Tibial nerve (tissue), 4 donors: ENCODE measurements at regions not wholly inside any gene's neighbourhood (a gene's known extent, or its start where the extent isn't known, plus 50 kb on each side); places are given as distances from the start of the nearest gene placed in this dataset.
A peak's percentile ranks its signal among the peaks of the same experiment; 100 is the strongest.
"Not testable (repeated sequence)": the region's sequence is repeated elsewhere in the genome, so short reads cannot be mapped to it uniquely, and the experiment has no call there.

ENCODE experiments used
- DNase-seq, 2 donors: peaks; one replicate each; pipeline ENCODE4 v3.0.0-alpha.2; 2019; ENCODE audit warnings: low spot score in 2 of 2
- H3K27ac ChIP-seq, 4 donors: fragments of 200-600 bp; sonication (generic) in 3 of 4; one replicate each; pipeline ENCODE4 v1.5.1; 2017 to 2019; ENCODE audit warnings: mild to moderate bottlenecking in 1 of 4
- H3K27me3 ChIP-seq, 2 donors: fragments of 200-600 bp; sonication (generic) in 1 of 2; one replicate each; pipeline versions ENCODE4 v1.5.1 to v1.6.0; 2017 to 2019
- H3K36me3 ChIP-seq, 3 donors: fragments of 200-600 bp; sonication (generic); one replicate each; pipeline ENCODE4 v1.5.1; 2018 to 2019
- H3K4me1 ChIP-seq, 4 donors: fragments of 200-600 bp; sonication (generic) in 3 of 4; one replicate each; pipeline ENCODE4 v1.5.1; 2017 to 2019
- H3K4me3 ChIP-seq, 4 donors: fragments of 200-600 bp; sonication (generic) in 3 of 4; one replicate each; pipeline ENCODE4 v1.5.1; 2017 to 2019; ENCODE audit warnings: mild to moderate bottlenecking in 1 of 4, moderate library complexity in 1 of 4
- H3K9me3 ChIP-seq, 4 donors: fragments of 200-600 bp; sonication (generic) in 3 of 4; one replicate each; pipeline ENCODE4 v1.5.1; 2017 to 2019
- CTCF ChIP-seq, 5 experiments: fragments of 200-600 bp in 3 of 5; fragments of 450-650 bp in 2 of 5; sonication (generic) in 3 of 5; IDR thresholded peaks; one replicate each; pipeline ENCODE4 v1.5.1; 2016 to 2019; ENCODE audit warnings: antibody characterized with exemption in 5 of 5, mild to moderate bottlenecking in 3 of 5, moderate library complexity in 2 of 5
- EP300 ChIP-seq, 2 donors: sonication (generic); formaldehyde crosslinking; IDR thresholded peaks; one replicate each; pipeline ENCODE4 v1.6.1; 2017; ENCODE audit warnings: antibody characterized with exemption in 2 of 2, mild to moderate bottlenecking in 1 of 2
- POLR2A ChIP-seq, 2 donors: fragments of 450-650 bp; IDR thresholded peaks; one replicate each; pipeline ENCODE4 v1.6.1; 2017; ENCODE audit warnings: antibody characterized with exemption in 2 of 2, mild to moderate bottlenecking in 2 of 2, moderate library complexity in 2 of 2
- WGBS, 2 donors: methylation state at CpG; one replicate each; pipeline ENCODE4 v1.1.5; 2018; 5-methylcytosine and 5-hydroxymethylcytosine counted together

GRCh38 chr1:182163821-182164223 is 102.3 kb upstream of the ZNF648 start:
- no peak overlapping the region for H3K4me3 ChIP-seq
- H3K27ac ChIP-seq: peak overlapping the region in 3 of 4 donors; percentile 35 to 73 (median 61)
- TF ChIP-seq EP300 (IDR thresholded peaks at IDR 0.05) (peak in 1 of 2 donors; percentile 89), POLR2A (IDR thresholded peaks at IDR 0.05) (no peak)
- no peaks in the 10 kb centered on the region for H3K27me3 ChIP-seq
- no peaks in the 10 kb centered on the region for H3K36me3 ChIP-seq
- peaks cover 0 to 45% (median 11%) of the 10 kb centered on the region in 4 donors for H3K4me1 ChIP-seq
- DNase-seq: peak; percentile 58 to 76
- WGBS, 2 donors: 25 to 52% methylated on average over 5 of the region's 5 CpGs
- H3K9me3 ChIP-seq: peaks cover 0 to 9% (median 3%) of the 10 kb centered on the region in 4 donors

- TF ChIP-seq POLR2A (IDR thresholded peaks at IDR 0.05): no peak
- no peak for TF ChIP-seq EP300 (IDR thresholded peaks at IDR 0.05)
- TF ChIP-seq CTCF (IDR thresholded peaks at IDR 0.05): no peak
- H3K4me1 ChIP-seq: peaks cover 0 to 16% (median 4%) of the 10 kb centered on the region in 4 donors
- no peaks in the 10 kb centered on the region for H3K36me3 ChIP-seq
- peaks cover 0 to 10% (median 3%) of the 10 kb centered on the region in 4 donors for H3K9me3 ChIP-seq
- H3K27ac ChIP-seq: no peak overlapping the region
- H3K4me3 ChIP-seq: no peak overlapping the region
- no peak for DNase-seq
- H3K27me3 ChIP-seq: no peaks in the 10 kb centered on the region
Measured at GRCh38 chr1:182159443-182159842, 97.9 kb upstream of the ZNF648 start.

GRCh38 chr1:182157187-182157586 is 95.7 kb upstream of the ZNF648 start:
- Histone ChIP-seq H3K27me3 (no peaks in the 10 kb centered on the region), H3K9me3 (peaks cover 0 to 10% (median 3%) of the 10 kb centered on the region in 4 donors), H3K27ac (no peak overlapping the region), H3K4me3 (no peak overlapping the region), H3K36me3 (no peaks in the 10 kb centered on the region), H3K4me1 (no peaks in the 10 kb centered on the region)
- 76 to 90% methylated on average over 2 of the region's 2 CpGs for WGBS, 2 donors
- no peak for TF ChIP-seq EP300 (IDR thresholded peaks at IDR 0.05)
- TF ChIP-seq POLR2A (IDR thresholded peaks at IDR 0.05): no peak
- no peak for TF ChIP-seq CTCF (IDR thresholded peaks at IDR 0.05)
- no peak for DNase-seq

GRCh38 chr1:182154425-182154824 is 92.9 kb upstream of the ZNF648 start:
- H3K4me1 ChIP-seq, H3K9me3 ChIP-seq, H3K27me3 ChIP-seq, H3K27ac ChIP-seq, H3K4me3 ChIP-seq, DNase-seq, H3K36me3 ChIP-seq: not testable (repeated sequence)
- 92 to 96% methylated on average over 1 of the region's 1 CpG for WGBS, 2 donors

GRCh38 chr1:182149411-182149965 is 88.0 kb upstream of the ZNF648 start:
- H3K9me3 ChIP-seq: no peaks in the 10 kb centered on the region
- DNase-seq: peak in 1 of 2 donors; percentile 48
- no peaks in the 10 kb centered on the region for H3K36me3 ChIP-seq
- H3K27ac ChIP-seq: peak overlapping the region in 2 of 4 donors; percentile 63 to 67
- 56 to 72% methylated on average over 6 of the region's 6 CpGs for WGBS, 2 donors
- TF ChIP-seq POLR2A (IDR thresholded peaks at IDR 0.05) (no peak), CTCF (IDR thresholded peaks at IDR 0.05) (no peak), EP300 (IDR thresholded peaks at IDR 0.05) (peak; percentile 61 to 84)
- no peaks in the 10 kb centered on the region for H3K27me3 ChIP-seq
- no peak overlapping the region for H3K4me3 ChIP-seq
- H3K4me1 ChIP-seq: peaks cover 8 to 37% (median 23%) of the 10 kb centered on the region in 4 donors

GRCh38 chr1:182147951-182148350 is 86.4 kb upstream of the ZNF648 start:
- DNase-seq: no peak
- Histone ChIP-seq H3K9me3 (no peaks in the 10 kb centered on the region), H3K4me3 (no peak overlapping the region), H3K27me3 (no peaks in the 10 kb centered on the region), H3K27ac (peak overlapping the region in 2 of 4 donors; percentile 97 to 99), H3K4me1 (peaks cover 8 to 49% (median 34%) of the 10 kb centered on the region in 4 donors), H3K36me3 (no peaks in the 10 kb centered on the region)
- WGBS, 2 donors: 87 to 92% methylated on average over 5 of the region's 5 CpGs
- TF ChIP-seq CTCF (IDR thresholded peaks at IDR 0.05) (no peak), POLR2A (IDR thresholded peaks at IDR 0.05) (no peak), EP300 (IDR thresholded peaks at IDR 0.05) (no peak)
